K562 (cell line): ENCODE measurements at regions not wholly inside any gene's neighbourhood (a gene's known extent, or its start where the extent isn't known, plus 50 kb on each side); places are given as distances from the start of the nearest gene placed in this dataset.

Source experiments
- EZH2 ChIP-seq: IDR thresholded peaks from 2 replicates; pipeline ENCODE4 v1.6.1; 2012; ENCODE audit warnings: low read depth, mild to moderate bottlenecking, inconsistent platforms, low read length, borderline replicate concordance
- MTA3 ChIP-seq: fragments of 450-650 bp; formaldehyde crosslinking; IDR thresholded peaks from 2 replicates; pipeline ENCODE4 v1.6.1; 2017; ENCODE audit warnings: mild to moderate bottlenecking, borderline replicate concordance
- RCOR1 ChIP-seq, 2 experiments: IDR thresholded peaks; 2 replicates each; pipeline ENCODE4 v1.6.1; 2012; ENCODE audit warnings: low read depth in 2 of 2, low read length in 2 of 2, borderline replicate concordance in 1 of 2, improper control_type of control experiment in 1 of 2
- ZNF551 ChIP-seq: fragments of 250-450 bp; sonication (Bioruptor Pico); IDR thresholded peaks from 2 replicates; pipeline ENCODE4 v1.5.0; 2021; ENCODE audit warnings: mild to moderate bottlenecking, moderate library complexity
- ZSCAN29 ChIP-seq: fragments of 450-650 bp; IDR thresholded peaks from 2 replicates; pipeline ENCODE4 v1.6.1; 2017
- TF ChIP-seq, protein P1 (sequence below): fragments of 250-450 bp; sonication (Bioruptor Pico); IDR thresholded peaks from 2 replicates; pipeline ENCODE4 v1.8.0; 2022; ENCODE audit warnings: moderate library complexity, mild to moderate bottlenecking, inconsistent platforms
- TF ChIP-seq, protein P2 (sequence below), 3 experiments: IDR thresholded peaks in 2 of 3; conservative IDR thresholded peaks in 1 of 3; 2 replicates each; pipeline ENCODE4 v1.5.1; 2011 to 2012; ENCODE audit warnings: low read length in 3 of 3, mild to moderate bottlenecking in 3 of 3, control low read depth in 2 of 3, improper control_type of control experiment in 1 of 3, inconsistent platforms in 1 of 3, low read depth in 1 of 3, mixed read lengths in 1 of 3, moderate library complexity in 1 of 3; ENCODE audit not compliant: insufficient read depth in 2 of 3

DNA sequence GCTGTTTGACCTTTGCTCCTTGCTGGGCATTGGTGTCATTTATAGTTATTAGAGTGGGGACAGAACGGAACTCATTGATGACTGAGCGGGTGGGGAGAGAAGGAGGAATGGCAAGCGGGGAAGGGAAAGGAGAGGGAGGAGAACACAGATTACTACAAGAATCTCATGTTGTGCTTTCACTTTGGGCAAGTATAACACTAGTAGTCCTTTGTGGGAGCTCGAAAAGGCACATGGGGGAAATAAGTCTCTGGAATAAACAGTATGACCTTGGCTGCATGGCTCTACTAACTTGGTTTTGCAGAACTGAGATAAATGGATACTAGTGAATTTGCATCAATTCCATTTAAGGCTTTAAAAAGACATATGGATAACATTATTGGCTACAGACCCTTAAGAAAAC lies 161.7 kb upstream of the NABP1 start:
- TF ChIP-seq RCOR1 (IDR thresholded peaks at IDR 0.05; ENCODE audit: borderline replicate concordance in 1 of 2, low read depth in 2 of 2, low read length in 2 of 2) (no peak), ZNF551 (no peak), ZSCAN29 (no peak), EZH2 (no peak), MTA3 (no peak)
- TF ChIP-seq, protein P1, sequence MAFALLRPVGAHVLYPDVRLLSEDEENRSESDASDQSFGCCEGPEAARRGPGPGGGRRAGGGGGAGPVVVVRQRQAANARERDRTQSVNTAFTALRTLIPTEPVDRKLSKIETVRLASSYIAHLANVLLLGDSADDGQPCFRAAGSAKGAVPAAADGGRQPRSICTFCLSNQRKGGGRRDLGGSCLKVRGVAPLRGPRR = no peak
- TF ChIP-seq, protein P2, sequence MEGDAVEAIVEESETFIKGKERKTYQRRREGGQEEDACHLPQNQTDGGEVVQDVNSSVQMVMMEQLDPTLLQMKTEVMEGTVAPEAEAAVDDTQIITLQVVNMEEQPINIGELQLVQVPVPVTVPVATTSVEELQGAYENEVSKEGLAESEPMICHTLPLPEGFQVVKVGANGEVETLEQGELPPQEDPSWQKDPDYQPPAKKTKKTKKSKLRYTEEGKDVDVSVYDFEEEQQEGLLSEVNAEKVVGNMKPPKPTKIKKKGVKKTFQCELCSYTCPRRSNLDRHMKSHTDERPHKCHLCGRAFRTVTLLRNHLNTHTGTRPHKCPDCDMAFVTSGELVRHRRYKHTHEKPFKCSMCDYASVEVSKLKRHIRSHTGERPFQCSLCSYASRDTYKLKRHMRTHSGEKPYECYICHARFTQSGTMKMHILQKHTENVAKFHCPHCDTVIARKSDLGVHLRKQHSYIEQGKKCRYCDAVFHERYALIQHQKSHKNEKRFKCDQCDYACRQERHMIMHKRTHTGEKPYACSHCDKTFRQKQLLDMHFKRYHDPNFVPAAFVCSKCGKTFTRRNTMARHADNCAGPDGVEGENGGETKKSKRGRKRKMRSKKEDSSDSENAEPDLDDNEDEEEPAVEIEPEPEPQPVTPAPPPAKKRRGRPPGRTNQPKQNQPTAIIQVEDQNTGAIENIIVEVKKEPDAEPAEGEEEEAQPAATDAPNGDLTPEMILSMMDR (IDR thresholded peaks at IDR 0.05 in 2 of 3, conservative IDR thresholded peaks at IDR 0.05 in 1 of 3; ENCODE audit: insufficient read depth in 2 of 3, low read depth in 1 of 3, low read length in 3 of 3) = no peak
